Coronary artery (tissue), 2 donors: ENCODE measurements at regions not wholly inside any gene's neighbourhood (a gene's known extent, or its start where the extent isn't known, plus 50 kb on each side); places are given as distances from the start of the nearest gene placed in this dataset.

ENCODE experiments used
- DNase-seq: peaks from one replicate; pipeline ENCODE4 v3.0.0-alpha.2; 2017; ENCODE audit warnings: low spot score
- H3K27ac ChIP-seq, 2 donors: fragments of 200-600 bp; sonication (generic); one replicate each; pipeline ENCODE4 v1.5.1; 2016 to 2019
- H3K4me3 ChIP-seq: fragments of 200-600 bp; sonication (generic); 2 replicates; pipeline ENCODE4 v1.5.1; 2016; ENCODE audit warnings: mild to moderate bottlenecking, moderate library complexity
- TF ChIP-seq, protein P1 (sequence below): fragments of 200-600 bp; sonication (generic); IDR thresholded peaks from one replicate; pipeline ENCODE4 v1.5.1; 2019; ENCODE audit warnings: antibody characterized with exemption

DNA sequence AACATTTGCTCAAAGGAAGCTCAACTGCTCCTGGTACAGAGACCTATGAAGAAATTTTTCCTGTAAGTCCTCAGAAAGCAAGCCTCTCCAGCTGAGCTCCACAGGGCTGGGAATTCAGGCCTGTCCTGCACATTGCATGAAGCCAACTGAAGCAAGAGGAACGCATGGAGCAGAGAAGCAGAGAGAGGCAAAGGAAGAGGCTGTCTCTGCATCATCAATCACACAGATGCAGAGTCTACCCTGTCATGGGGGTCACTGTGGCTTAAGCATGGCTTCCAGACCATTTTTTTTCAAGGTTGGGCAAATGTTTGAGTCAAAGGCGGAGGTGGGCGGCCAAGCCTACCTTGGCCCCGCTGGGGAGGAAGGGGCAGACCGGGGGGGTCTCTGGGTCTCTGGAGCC, 110.3 kb upstream of the MSX1 start:
- Histone ChIP-seq H3K4me3 (no peak overlapping the region), H3K27ac (no peak overlapping the region)
- TF ChIP-seq, protein P1, sequence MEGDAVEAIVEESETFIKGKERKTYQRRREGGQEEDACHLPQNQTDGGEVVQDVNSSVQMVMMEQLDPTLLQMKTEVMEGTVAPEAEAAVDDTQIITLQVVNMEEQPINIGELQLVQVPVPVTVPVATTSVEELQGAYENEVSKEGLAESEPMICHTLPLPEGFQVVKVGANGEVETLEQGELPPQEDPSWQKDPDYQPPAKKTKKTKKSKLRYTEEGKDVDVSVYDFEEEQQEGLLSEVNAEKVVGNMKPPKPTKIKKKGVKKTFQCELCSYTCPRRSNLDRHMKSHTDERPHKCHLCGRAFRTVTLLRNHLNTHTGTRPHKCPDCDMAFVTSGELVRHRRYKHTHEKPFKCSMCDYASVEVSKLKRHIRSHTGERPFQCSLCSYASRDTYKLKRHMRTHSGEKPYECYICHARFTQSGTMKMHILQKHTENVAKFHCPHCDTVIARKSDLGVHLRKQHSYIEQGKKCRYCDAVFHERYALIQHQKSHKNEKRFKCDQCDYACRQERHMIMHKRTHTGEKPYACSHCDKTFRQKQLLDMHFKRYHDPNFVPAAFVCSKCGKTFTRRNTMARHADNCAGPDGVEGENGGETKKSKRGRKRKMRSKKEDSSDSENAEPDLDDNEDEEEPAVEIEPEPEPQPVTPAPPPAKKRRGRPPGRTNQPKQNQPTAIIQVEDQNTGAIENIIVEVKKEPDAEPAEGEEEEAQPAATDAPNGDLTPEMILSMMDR: no peak
- DNase-seq: no peak

DNA sequence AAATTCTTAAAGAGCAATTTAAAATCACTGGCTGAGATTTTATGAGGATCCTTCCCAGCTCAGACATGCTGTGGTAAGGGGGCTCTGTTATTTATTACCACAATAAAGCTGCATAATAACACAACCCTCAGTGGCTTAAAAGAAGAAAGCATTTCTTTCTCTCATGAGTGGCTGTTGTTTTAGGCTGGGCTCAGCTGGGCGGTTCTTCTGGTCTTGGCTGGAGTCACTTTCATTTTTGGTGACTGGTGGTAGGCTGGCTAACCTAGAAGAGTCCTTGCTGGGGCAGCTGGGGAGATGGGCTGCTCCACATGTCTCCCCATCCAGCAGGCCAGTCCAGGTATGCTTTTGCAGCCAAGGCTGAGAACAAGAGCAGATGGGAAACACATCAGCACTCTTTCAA, 113.0 kb upstream of the MSX1 start:
- DNase-seq: no peak
- H3K4me3 ChIP-seq: no peak overlapping the region
- TF ChIP-seq, protein P1: no peak
- no peak overlapping the region for H3K27ac ChIP-seq

DNA sequence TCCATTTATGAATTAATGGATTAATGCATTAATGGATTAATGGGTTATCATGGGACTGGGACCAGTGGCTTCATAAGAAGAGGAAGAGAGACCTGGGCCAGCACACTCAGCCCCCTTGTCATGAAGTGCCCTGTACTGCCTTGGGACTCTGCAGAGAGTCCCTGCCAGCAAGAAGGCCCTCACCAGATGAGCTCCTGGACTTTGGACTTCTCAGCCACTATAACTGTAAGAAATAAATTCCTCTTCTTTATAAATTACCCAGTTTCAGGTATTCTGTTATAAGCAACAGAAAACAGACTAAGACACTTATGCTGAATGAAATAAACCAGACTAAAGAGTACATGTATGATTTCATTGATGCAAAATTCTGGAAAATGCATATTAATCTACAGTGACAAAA, 119.4 kb upstream of the MSX1 start:
- Histone ChIP-seq H3K27ac (no peak overlapping the region), H3K4me3 (no peak overlapping the region)
- TF ChIP-seq, protein P1: no peak
- no peak for DNase-seq

DNA sequence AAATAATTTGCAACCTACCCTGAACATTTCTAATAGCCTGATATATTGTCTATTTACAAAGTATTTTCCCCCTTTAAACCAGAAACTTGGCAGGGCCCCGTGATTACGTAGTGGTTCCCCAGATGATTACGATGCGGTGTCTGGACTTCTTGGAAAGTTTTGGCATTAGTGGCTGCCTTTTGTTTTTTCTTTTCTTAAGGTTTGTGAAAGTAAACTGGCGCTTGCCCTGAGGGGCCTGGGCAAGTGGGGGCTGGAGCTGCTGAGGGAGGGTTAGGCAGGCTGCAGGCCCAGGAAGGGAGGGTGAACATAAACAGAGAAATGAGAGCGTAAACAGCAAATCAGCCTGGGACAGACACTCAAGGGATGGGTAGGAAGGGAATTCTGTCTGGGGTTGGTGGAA, 123.6 kb upstream of the MSX1 start:
- Histone ChIP-seq H3K27ac (no peak overlapping the region), H3K4me3 (no peak overlapping the region)
- DNase-seq: no peak
- TF ChIP-seq, protein P1: no peak

DNA sequence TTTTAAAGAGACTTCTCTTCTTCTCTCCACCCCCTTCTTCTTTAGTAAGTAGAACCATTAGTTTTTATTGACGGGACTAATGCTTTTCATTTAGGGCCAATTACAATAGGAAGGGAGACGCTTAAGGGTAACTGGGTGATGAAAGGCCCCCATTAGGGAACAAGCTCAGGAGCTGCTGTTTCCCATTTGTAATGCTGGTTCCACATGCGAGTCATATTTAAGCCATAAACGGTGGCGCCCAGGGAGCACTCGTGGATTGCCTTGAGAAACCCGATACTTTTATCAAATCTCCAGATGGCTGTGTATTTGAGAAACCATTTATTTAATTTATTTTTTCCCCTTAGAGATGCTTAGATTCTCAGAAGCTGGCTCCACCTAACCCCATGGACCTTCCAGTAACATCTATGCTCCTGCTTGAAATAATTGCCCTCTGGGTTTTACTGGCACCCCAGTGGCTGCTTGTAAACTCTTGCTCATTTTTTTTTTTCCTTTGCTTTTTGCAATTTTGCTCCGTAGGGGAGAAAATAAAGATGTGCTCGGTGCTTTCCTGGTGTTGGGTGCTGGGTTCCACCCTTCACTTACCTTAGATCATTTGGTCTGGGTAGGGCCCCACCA, 124.2 kb upstream of the MSX1 start:
- DNase-seq: no peak
- Histone ChIP-seq H3K4me3 (no peak overlapping the region), H3K27ac (no peak overlapping the region)
- TF ChIP-seq, protein P1: no peak

DNA sequence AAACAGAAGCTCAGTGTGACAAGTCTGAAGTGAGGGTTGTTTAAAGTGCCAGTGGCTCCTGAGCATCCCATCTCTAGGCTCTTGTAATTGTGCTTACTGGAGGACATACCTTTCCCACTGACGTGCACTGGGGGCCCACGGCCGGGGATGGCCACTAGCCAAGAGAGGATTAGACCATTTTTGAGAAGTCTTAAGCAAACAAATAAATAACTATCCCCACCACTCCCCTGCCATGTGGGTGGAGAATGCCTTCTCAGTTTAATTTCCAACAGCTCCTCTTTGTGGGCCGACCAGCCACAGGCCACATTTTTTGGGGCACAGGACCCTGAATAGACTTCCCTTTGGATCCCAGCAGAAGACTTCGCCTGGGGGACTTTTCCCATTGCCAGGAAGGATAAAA, 125.0 kb upstream of the MSX1 start:
- no peak for DNase-seq
- Histone ChIP-seq H3K4me3 (no peak overlapping the region), H3K27ac (no peak overlapping the region)
- TF ChIP-seq, protein P1: no peak

DNA sequence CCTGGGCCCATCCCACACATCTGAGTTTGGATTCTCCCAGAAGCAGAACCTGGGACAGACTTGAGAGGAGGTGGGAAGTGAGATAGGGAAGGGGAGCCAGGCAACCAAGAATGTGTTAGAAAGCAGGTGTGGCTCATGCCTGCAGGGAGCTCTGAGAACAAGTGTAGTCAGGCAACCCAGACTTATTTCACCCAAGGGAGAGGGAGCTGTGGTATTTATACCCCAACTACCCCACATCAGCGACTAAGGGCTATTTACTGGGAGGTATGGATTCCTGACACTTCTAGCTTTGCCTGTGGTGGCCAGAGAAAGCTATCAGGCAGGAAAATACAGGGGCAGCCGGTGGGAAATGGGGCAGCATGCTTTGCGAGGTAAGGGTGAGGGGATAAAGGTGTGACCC, 125.8 kb upstream of the MSX1 start:
- DNase-seq: no peak
- TF ChIP-seq, protein P1: no peak
- Histone ChIP-seq H3K4me3 (no peak overlapping the region), H3K27ac (no peak overlapping the region)
